ENCODE measurements at regions not wholly inside any gene's neighbourhood (a gene's known extent, or its start where the extent isn't known, plus 50 kb on each side); places are given as distances from the start of the nearest gene placed in this dataset.

GRCh38 chr2:175576270-175576669 is 394.8 kb upstream of the ATP5MC3 start:
- TF ChIP-seq ELF4 (IDR thresholded peaks at IDR 0.05), result no peak
- TF ChIP-seq SP1 (IDR thresholded peaks at IDR 0.05), result no peak
